BJ (cell line): ENCODE measurements at regions not wholly inside any gene's neighbourhood (a gene's known extent, or its start where the extent isn't known, plus 50 kb on each side); places are given as distances from the start of the nearest gene placed in this dataset.

Experiments
- CTCF ChIA-PET: fragments of 350-600 bp; formaldehyde crosslinking; extraction: SDS; loops from one replicate; lab custom pipeline; 2021; ENCODE audit warnings: antibody characterized with exemption, inconsistent platforms; lab: Yijun Ruan, JAX
- POLR2A ChIA-PET: fragments of 300-600 bp; sonication (Branson Sonifier 250); formaldehyde crosslinking; extraction: SDS; loops from one replicate; lab custom pipeline; 2021; ENCODE audit warnings: antibody characterized with exemption; lab: Charles Lee
- DNase-seq: peaks from one replicate; pipeline ENCODE4 v3.0.0-alpha.2; 2011; ENCODE audit warnings: low read depth
- H3K27me3 ChIP-seq: 2 replicates; pipeline ENCODE4 v1.6.0; 2011; ENCODE audit warnings: low read length; ENCODE audit not compliant: control insufficient read depth, insufficient read depth
- H3K36me3 ChIP-seq: 2 replicates; pipeline ENCODE4 v1.5.1; 2011; ENCODE audit warnings: low read length; ENCODE audit not compliant: control insufficient read depth, insufficient read depth
- H3K4me3 ChIP-seq: 2 replicates; pipeline ENCODE4 v1.5.1; 2011; ENCODE audit warnings: low read depth, mild to moderate bottlenecking, control low read depth, low read length
- CTCF ChIP-seq: IDR thresholded peaks from 2 replicates; pipeline ENCODE4 v1.5.1; 2011; ENCODE audit warnings: low read depth, mild to moderate bottlenecking, control low read depth, inconsistent platforms, low read length, moderate library complexity; ENCODE audit not compliant: insufficient read depth

GRCh38 chr5:18079831-18080230 is 445.6 kb downstream of the TAF11L14 start:
- TF ChIP-seq CTCF, result no peak
- H3K4me3 ChIP-seq, result no peak overlapping the region
- no peak for DNase-seq

GRCh38 chr5:18088020-18088579 is 453.8 kb downstream of the TAF11L14 start:
- no peaks in the 10 kb centered on the region for H3K27me3 ChIP-seq
- no peak overlapping the region for H3K4me3 ChIP-seq
- no peaks in the 10 kb centered on the region for H3K36me3 ChIP-seq
- POLR2A ChIA-PET, result no interaction called here
- CTCF ChIA-PET, result interaction anchor here (0.6 kb wide), 1 partner anchor 17 kb away, joined by 3 read pairs; no protein-coding TSS in a partner anchor
- no peak for TF ChIP-seq CTCF
- DNase-seq, result no peak

More at GRCh38 chr5:18079831-18080230, 445.6 kb downstream of the TAF11L14 start:
- ChIA-PET POLR2A (no interaction called here), CTCF (no interaction called here)
- Histone ChIP-seq H3K36me3 (no peaks in the 10 kb centered on the region), H3K27me3 (no peaks in the 10 kb centered on the region)

GRCh38 chr5:18090177-18090576 is 455.9 kb downstream of the TAF11L14 start:
- DNase-seq, result no peak
- Histone ChIP-seq H3K27me3 (no peaks in the 10 kb centered on the region), H3K4me3 (no peak overlapping the region), H3K36me3 (no peaks in the 10 kb centered on the region)
- CTCF ChIA-PET, result no interaction called here
- POLR2A ChIA-PET, result no interaction called here
- no peak for TF ChIP-seq CTCF

- DNase-seq, result no peak
- CTCF ChIA-PET, result no interaction called here
- Histone ChIP-seq H3K27me3 (no peaks in the 10 kb centered on the region), H3K4me3 (no peak overlapping the region), H3K36me3 (no peaks in the 10 kb centered on the region)
- TF ChIP-seq CTCF, result no peak
- POLR2A ChIA-PET, result no interaction called here
Measured at GRCh38 chr5:18091142-18091541, 456.9 kb downstream of the TAF11L14 start.

GRCh38 chr5:18091758-18092157 is 457.5 kb downstream of the TAF11L14 start:
- ChIA-PET POLR2A (no interaction called here), CTCF (no interaction called here)
- Histone ChIP-seq H3K36me3 (no peaks in the 10 kb centered on the region), H3K27me3 (no peaks in the 10 kb centered on the region), H3K4me3 (no peak overlapping the region)
- no peak for TF ChIP-seq CTCF
- no peak for DNase-seq
